OCI-LY3 (cell line): ENCODE measurements at regions not wholly inside any gene's neighbourhood (a gene's known extent, or its start where the extent isn't known, plus 50 kb on each side); places are given as distances from the start of the nearest gene placed in this dataset.

ENCODE experiments used
- H2AFZ ChIP-seq: fragments of 200-600, 300-600 bp; shearing (Covaris generic); 2 replicates; pipeline ENCODE4 v1.6.0; 2014; ENCODE audit warnings: antibody characterized with exemption, low read depth, low read length
- H3K27ac ChIP-seq: fragments of 200-600, 300-600 bp; sonication (generic); 2 replicates; pipeline ENCODE4 v1.5.1; 2014; ENCODE audit warnings: mild to moderate bottlenecking, low read length, moderate library complexity, mixed read lengths
- H3K27me3 ChIP-seq: fragments of 200-600, 300-600 bp; sonication (generic); 2 replicates; pipeline ENCODE4 v1.6.1; 2014; ENCODE audit warnings: low read depth, low read length, mixed read lengths
- H3K36me3 ChIP-seq: fragments of 200-600, 300-600 bp; sonication (generic); replicated peaks from 2 replicates; pipeline ENCODE3; 2014; ENCODE audit warnings: low read depth, low read length, mixed read lengths
- H3K4me1 ChIP-seq: fragments of 300-600, 200-600 bp; sonication (generic); 2 replicates; pipeline ENCODE4 v1.6.1; 2014; ENCODE audit warnings: low read length, mixed read lengths
- H3K4me2 ChIP-seq: fragments of 200-600, 300-600 bp; sonication (generic); 2 replicates; pipeline ENCODE4 v1.6.1; 2014; ENCODE audit warnings: low read length, mixed read lengths
- H3K4me3 ChIP-seq: fragments of 300-600, 200-600 bp; sonication (generic); 2 replicates; pipeline ENCODE4 v1.5.1; 2014; ENCODE audit warnings: antibody characterized with exemption, mild to moderate bottlenecking, low read length, moderate library complexity
- H3K79me2 ChIP-seq: fragments of 300-600, 200-600 bp; shearing (Covaris generic); 2 replicates; pipeline ENCODE4 v1.6.1; 2014; ENCODE audit warnings: mild to moderate bottlenecking, low read length, mixed read lengths
- H3K9ac ChIP-seq: fragments of 300-600, 200-600 bp; shearing (Covaris generic); 2 replicates; pipeline ENCODE4 v1.6.0; 2014; ENCODE audit warnings: mild to moderate bottlenecking, low read length, moderate library complexity
- H3K9me3 ChIP-seq: fragments of 200-600, 300-600 bp; shearing (Covaris generic); 2 replicates; pipeline ENCODE4 v1.6.1; 2014; ENCODE audit warnings: low read length, mixed read lengths; ENCODE audit not compliant: insufficient read depth
- H4K20me1 ChIP-seq: fragments of 200-600, 300-600 bp; sonication (generic); 2 replicates; pipeline ENCODE4 v1.6.1; 2016; ENCODE audit warnings: low read length, mixed read lengths; ENCODE audit not compliant: insufficient read depth
- EZH2phosphoT487 ChIP-seq: fragments of 200-600 bp; shearing (Covaris generic); IDR thresholded peaks from 2 replicates; pipeline ENCODE4 v1.6.1; 2018; ENCODE audit warnings: antibody characterized with exemption, mixed run types, low read depth
- TF ChIP-seq, protein P1 (sequence below): fragments of 200-600, 300-600 bp; sonication (generic); IDR thresholded peaks from 2 replicates; pipeline ENCODE4 v1.5.1; 2014; ENCODE audit warnings: antibody characterized with exemption, low read length, low read depth

DNA sequence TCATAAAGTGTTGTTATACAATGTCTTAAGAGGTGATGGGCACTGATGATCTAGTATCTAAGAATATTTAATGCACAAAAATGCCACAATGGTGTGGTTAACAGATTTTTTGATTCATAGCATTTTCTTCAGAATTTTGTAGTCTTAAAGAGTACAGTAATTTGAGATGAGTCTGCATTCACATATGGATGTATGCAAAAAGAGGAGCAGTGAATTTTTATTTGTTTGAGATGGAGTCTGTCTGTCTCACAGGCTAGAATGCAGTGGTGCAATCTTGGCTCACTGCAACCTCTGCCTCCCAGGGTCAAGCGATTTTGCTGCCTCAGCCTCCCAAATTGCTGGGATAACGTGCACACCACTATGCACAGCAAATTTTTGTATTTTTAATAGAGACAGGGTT is 110.5 kb downstream of the ZPLD1 start:
- Histone ChIP-seq H3K36me3 (no peaks in the 10 kb centered on the region), H4K20me1 (no peaks in the 10 kb centered on the region), H3K79me2 (no peaks in the 10 kb centered on the region), H3K27me3 (no peaks in the 10 kb centered on the region), H3K4me1 (no peaks in the 10 kb centered on the region), H3K27ac (no peak overlapping the region), H3K9me3 (no peaks in the 10 kb centered on the region), H3K4me2 (no peak overlapping the region), H3K9ac (no peak overlapping the region), H3K4me3 (no peak overlapping the region), H2AFZ (no peak overlapping the region)
- no peak for TF ChIP-seq EZH2phosphoT487
- TF ChIP-seq, protein P1, sequence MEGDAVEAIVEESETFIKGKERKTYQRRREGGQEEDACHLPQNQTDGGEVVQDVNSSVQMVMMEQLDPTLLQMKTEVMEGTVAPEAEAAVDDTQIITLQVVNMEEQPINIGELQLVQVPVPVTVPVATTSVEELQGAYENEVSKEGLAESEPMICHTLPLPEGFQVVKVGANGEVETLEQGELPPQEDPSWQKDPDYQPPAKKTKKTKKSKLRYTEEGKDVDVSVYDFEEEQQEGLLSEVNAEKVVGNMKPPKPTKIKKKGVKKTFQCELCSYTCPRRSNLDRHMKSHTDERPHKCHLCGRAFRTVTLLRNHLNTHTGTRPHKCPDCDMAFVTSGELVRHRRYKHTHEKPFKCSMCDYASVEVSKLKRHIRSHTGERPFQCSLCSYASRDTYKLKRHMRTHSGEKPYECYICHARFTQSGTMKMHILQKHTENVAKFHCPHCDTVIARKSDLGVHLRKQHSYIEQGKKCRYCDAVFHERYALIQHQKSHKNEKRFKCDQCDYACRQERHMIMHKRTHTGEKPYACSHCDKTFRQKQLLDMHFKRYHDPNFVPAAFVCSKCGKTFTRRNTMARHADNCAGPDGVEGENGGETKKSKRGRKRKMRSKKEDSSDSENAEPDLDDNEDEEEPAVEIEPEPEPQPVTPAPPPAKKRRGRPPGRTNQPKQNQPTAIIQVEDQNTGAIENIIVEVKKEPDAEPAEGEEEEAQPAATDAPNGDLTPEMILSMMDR = no peak

DNA sequence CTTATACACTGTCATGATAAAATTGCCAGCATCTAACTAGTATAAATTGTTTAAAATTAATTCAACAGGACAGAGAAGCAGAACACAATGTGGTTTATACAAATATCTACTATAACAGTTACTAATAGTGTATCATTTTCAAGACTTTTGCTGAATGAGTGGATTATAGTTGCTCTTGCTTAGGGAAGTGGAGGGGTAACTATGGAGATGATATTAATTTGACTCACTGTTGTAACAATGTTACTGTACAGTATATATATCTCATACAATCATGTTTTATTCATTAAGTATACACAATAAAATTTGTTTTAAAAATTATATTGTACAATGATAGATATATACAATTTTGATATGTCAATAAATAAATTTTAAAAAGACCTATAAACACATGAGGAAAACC is 119.1 kb downstream of the ZPLD1 start:
- Histone ChIP-seq H2AFZ (no peak overlapping the region), H3K4me3 (no peak overlapping the region), H3K4me2 (no peak overlapping the region), H3K9me3 (no peaks in the 10 kb centered on the region), H3K4me1 (no peaks in the 10 kb centered on the region), H3K9ac (no peak overlapping the region), H4K20me1 (no peaks in the 10 kb centered on the region), H3K27ac (no peak overlapping the region), H3K79me2 (no peaks in the 10 kb centered on the region), H3K27me3 (no peaks in the 10 kb centered on the region), H3K36me3 (no peaks in the 10 kb centered on the region)
- TF ChIP-seq, protein P1 = no peak
- no peak for TF ChIP-seq EZH2phosphoT487

DNA sequence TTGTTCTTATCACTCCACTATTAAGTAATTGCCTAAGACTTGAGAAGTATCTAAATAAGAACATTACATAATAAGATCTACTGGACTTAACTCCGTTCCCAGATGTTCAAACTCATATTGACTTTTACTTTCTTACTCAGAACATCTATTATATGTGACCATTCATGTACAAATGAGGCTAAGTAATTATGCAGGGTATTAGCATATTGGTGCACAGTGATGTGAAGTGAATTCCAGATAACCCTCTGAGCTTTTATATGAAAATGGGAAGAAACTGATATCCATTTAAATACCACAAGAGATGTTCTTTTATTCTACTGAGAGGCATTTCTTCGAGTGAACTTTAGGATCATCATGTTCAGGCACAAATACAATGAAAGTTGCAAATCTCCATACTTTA is 135.7 kb downstream of the ZPLD1 start:
- Histone ChIP-seq H3K27me3 (no peaks in the 10 kb centered on the region), H3K4me3 (no peak overlapping the region), H4K20me1 (no peaks in the 10 kb centered on the region), H3K36me3 (no peaks in the 10 kb centered on the region), H3K4me1 (no peaks in the 10 kb centered on the region), H3K9ac (no peak overlapping the region), H3K79me2 (no peaks in the 10 kb centered on the region), H3K27ac (no peak overlapping the region), H3K4me2 (no peak overlapping the region), H2AFZ (no peak overlapping the region), H3K9me3 (no peaks in the 10 kb centered on the region)
- TF ChIP-seq EZH2phosphoT487 = no peak
- TF ChIP-seq, protein P1 = no peak

DNA sequence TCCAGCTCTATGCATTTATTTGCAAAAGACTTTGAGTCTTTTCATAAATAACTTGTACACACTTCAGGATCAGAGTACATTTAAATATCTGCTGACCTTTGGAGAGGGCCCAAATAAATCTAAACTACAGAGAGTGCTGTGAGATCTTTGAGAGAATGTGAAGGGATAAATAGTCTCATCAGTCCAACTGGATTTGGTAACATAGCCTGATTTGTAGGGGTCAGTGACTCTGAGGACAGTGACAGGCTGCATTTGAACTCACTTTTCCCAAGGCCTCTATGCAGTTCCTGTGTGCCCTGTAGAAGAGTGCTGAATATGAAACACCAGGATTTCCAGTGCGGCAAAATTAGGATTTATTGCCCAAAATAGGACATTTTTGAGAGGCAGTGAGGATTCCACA is 136.2 kb downstream of the ZPLD1 start:
- Histone ChIP-seq H3K4me2 (no peak overlapping the region), H3K9ac (no peak overlapping the region), H2AFZ (no peak overlapping the region), H3K27ac (no peak overlapping the region), H3K4me3 (no peak overlapping the region), H3K36me3 (no peaks in the 10 kb centered on the region), H3K79me2 (no peaks in the 10 kb centered on the region), H3K27me3 (no peaks in the 10 kb centered on the region), H4K20me1 (no peaks in the 10 kb centered on the region), H3K9me3 (no peaks in the 10 kb centered on the region), H3K4me1 (no peaks in the 10 kb centered on the region)
- TF ChIP-seq, protein P1 = no peak
- TF ChIP-seq EZH2phosphoT487 = no peak
